ENCODE measurements at regions not wholly inside any gene's neighbourhood (a gene's known extent, or its start where the extent isn't known, plus 50 kb on each side); places are given as distances from the start of the nearest gene placed in this dataset.
"Not testable (repeated sequence)": the region's sequence is repeated elsewhere in the genome, so short reads cannot be mapped to it uniquely, and the experiment has no call there.

- Histone ChIP-seq H3K9me3 (peaks cover 0 to 13% (median 0%) of the 10 kb centered on the region in 12 donors), H3K27me3 (peaks cover 0 to 16% (median 0%) of the 10 kb centered on the region in 9 donors), H3K27ac (no peak overlapping the region), H3K36me3 (no peaks in the 10 kb centered on the region), H3K4me1 (peaks cover 0 to 15% (median 1%) of the 10 kb centered on the region in 12 donors), H3K4me3 (no peak overlapping the region)
- WGBS, 4 donors = 82 to 95% (median 86%) methylated on average over 4 of the region's 4 CpGs
- ATAC-seq (no peak), DNase-seq (no peak)
- intact Hi-C loops (cut with DNase I) = loop anchor here in 1 of 10 donors (5.0 kb wide), 1 partner anchor 376 kb away; no protein-coding TSS in a partner anchor
- no peak for TF ChIP-seq POLR2A (IDR thresholded peaks at IDR 0.05)
- TF ChIP-seq, protein P1, sequence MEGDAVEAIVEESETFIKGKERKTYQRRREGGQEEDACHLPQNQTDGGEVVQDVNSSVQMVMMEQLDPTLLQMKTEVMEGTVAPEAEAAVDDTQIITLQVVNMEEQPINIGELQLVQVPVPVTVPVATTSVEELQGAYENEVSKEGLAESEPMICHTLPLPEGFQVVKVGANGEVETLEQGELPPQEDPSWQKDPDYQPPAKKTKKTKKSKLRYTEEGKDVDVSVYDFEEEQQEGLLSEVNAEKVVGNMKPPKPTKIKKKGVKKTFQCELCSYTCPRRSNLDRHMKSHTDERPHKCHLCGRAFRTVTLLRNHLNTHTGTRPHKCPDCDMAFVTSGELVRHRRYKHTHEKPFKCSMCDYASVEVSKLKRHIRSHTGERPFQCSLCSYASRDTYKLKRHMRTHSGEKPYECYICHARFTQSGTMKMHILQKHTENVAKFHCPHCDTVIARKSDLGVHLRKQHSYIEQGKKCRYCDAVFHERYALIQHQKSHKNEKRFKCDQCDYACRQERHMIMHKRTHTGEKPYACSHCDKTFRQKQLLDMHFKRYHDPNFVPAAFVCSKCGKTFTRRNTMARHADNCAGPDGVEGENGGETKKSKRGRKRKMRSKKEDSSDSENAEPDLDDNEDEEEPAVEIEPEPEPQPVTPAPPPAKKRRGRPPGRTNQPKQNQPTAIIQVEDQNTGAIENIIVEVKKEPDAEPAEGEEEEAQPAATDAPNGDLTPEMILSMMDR (IDR thresholded peaks at IDR 0.05) = no peak
These were observed 56.9 kb upstream of the GSC start for GRCh38 chr14:94826774-94827173.

DNA sequence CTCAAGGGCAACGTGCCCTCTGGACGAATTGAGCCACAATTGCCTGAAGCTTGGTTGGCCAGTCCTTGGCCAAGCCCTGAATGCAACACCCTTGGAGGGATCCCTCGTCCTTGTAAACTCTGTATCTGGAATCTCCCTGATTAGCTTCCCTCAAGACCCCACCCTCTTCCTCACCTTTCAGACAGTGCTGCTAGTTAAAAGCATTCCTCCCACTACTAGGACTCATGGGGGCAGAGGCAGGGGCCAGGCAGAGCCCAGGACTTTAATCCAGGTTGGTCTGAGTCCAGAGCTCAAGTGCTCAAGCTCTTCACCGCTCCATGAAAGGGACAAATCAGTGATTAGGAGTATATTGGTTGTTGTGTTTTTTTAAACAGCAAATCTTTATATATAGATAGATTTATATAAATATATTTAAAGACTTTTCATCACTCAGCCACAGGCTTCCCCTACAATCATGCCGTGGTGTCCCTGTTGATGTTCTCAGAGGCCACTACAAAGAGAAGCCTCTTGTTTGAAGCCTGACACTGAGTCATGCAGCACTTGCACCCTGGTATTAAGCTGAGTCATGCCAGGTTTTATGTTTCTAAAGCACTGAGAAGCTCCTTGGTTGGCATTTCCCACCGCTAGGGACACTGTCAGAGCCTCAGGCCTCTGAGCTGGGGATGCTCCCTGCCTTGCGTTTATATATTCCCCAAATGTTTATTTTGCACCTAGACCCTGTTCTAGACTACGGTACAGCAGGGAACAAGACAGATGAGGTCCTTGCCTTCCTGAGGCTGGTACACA, 53.8 kb upstream of the GSC start:
- no peak overlapping the region for H3K27ac ChIP-seq
- DNase-seq (no peak), ATAC-seq (no peak)
- WGBS, 4 donors = 63 to 66% (median 65%) methylated on average over 8 of the region's 8 CpGs
- H3K9me3 ChIP-seq = peaks cover 0 to 18% (median 0%) of the 10 kb centered on the region in 12 donors
- peaks cover 0 to 15% (median 1%) of the 10 kb centered on the region in 12 donors for H3K4me1 ChIP-seq
- H3K27me3 ChIP-seq = peaks cover 0 to 27% (median 0%) of the 10 kb centered on the region in 9 donors
- H3K36me3 ChIP-seq = no peaks in the 10 kb centered on the region
- intact Hi-C loops (cut with DNase I) = no loop called here
- H3K4me3 ChIP-seq = no peak overlapping the region
- no peak for TF ChIP-seq POLR2A (IDR thresholded peaks at IDR 0.05)
- TF ChIP-seq, protein P1 (IDR thresholded peaks at IDR 0.05) = no peak

- Histone ChIP-seq H3K4me3 (no peak overlapping the region), H3K27me3 (peaks cover 0 to 27% (median 0%) of the 10 kb centered on the region in 9 donors), H3K4me1 (no peaks in the 10 kb centered on the region), H3K36me3 (no peaks in the 10 kb centered on the region), H3K27ac (no peak overlapping the region), H3K9me3 (peaks cover 0 to 20% (median 0%) of the 10 kb centered on the region in 12 donors)
- ATAC-seq (no peak), DNase-seq (no peak)
- WGBS, 4 donors = 75 to 89% (median 85%) methylated on average over 4 of the region's 4 CpGs
- TF ChIP-seq POLR2A (IDR thresholded peaks at IDR 0.05) = no peak
- TF ChIP-seq, protein P1 (IDR thresholded peaks at IDR 0.05) = no peak
- intact Hi-C loops (cut with DNase I) = no loop called here
These were observed 51.8 kb upstream of the GSC start for GRCh38 chr14:94821705-94822104.

DNA sequence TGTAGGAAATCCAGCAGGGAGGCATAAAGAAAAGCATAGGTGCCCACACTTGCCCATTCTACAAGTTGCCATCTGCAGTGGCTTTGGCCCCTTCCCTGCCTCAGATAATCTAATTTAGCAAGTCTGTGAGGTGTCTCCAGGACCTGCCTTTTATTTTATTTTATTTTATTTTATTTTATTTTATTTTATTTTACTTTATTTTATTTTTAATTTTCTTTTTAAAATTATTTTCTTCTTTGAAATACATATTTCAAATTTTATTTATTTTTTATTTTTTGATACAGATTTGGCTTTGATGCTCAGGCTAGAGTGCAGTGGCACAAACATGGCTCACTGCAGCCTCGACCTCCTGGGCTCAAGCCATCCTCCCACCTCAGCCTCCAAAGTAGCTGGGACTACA, 51.0 kb upstream of the GSC start:
- H3K4me1 ChIP-seq; intact Hi-C loops (cut with DNase I); H3K27ac ChIP-seq; DNase-seq; H3K4me3 ChIP-seq; ATAC-seq; H3K36me3 ChIP-seq: not testable (repeated sequence)
- H3K9me3 ChIP-seq = peaks cover 0 to 20% (median 0%) of the 10 kb centered on the region in 12 donors
- WGBS, 4 donors = 59 to 85% (median 70%) methylated on average over 1 of the region's 1 CpG
- H3K27me3 ChIP-seq = peaks cover 0 to 30% (median 0%) of the 10 kb centered on the region in 9 donors
